ENCODE measurements at regions not wholly inside any gene's neighbourhood (a gene's known extent, or its start where the extent isn't known, plus 50 kb on each side); places are given as distances from the start of the nearest gene placed in this dataset.

GRCh38 chr17:54381482-54381881 is 519.2 kb upstream of the TOM1L1 start:
- no peak for TF ChIP-seq CTCF (conservative IDR thresholded peaks at IDR 0.05; ENCODE audit: low read length)
- no peak for TF ChIP-seq EZH2phosphoT487 (IDR thresholded peaks at IDR 0.05; ENCODE audit: borderline replicate concordance)

Measured in Loucy (cell line).